ENCODE measurements at regions not wholly inside any gene's neighbourhood (a gene's known extent, or its start where the extent isn't known, plus 50 kb on each side); places are given as distances from the start of the nearest gene placed in this dataset.

DNA sequence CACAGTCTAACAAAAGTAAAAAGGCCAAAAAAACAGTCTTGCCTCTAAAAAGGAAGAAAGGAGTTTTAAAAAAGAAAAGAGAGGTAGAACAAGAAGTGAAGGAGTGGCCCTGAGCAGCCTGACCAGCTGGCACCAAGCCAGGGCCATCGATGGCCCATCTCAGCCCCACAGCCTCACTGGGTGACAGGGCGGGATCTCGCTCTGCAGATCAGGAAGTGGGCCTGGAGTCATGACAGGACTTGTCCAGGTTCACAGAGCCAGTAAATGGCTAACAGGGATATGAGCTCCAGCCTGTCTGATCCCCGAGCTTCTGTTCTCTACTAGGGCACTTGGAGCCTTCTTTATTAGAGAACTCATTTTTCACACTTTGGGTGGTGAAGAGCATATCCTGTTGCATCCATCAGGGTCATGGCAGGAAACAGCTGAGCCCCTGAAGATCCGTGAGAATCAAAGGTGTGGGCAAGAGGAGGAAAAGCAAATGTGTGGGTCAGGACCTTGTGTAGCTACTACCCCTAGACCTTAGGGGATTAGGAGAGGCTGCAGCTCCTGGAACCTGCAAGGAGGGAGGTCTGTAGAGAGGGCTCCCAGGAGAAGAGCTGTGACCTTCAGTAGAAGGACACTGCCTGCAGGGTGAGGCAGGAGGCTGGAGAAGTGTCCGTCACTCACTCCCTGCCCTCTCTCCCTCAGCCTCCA is 299.0 kb upstream of the MSX2 start:
- DNase-seq (ENCODE audit: low read depth in 2 of 2, low spot score in 1 of 2), result no peak

DNA sequence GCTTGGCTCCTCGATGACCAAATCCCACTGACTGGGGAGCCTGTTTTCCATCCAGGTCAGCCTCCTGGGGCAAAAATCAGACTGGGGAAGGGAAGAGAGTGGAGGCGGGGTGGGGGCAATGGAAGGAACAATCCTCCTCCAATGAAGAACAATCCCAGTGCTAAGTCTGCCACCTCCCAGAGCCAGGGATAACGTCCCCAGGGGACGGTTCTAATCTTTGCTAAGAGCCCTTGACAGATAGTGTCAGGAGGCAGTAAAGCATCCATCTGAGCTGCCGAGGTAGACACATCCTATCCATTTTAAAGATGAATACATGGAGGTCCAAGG is 298.5 kb upstream of the MSX2 start:
- DNase-seq (ENCODE audit: low read depth in 2 of 2, low spot score in 1 of 2), result no peak

DNA sequence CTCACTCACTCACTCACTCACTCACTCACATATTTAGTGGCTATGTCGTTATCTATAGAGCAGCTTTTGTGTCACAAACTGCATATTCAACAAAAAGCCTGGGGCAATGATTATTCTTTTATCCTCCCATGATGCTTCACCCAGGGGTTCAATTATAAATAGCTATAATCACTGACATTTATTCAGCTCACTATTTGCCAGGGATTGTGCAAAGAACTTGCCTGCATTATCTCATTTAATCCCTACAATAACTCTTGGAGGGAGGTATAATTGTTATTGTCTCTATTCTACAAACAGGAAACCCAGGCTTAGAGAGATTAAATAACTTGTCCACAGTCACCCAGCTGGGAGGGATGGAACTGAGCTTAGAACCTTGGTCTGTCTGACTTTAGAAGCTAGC is 298.0 kb upstream of the MSX2 start:
- DNase-seq (ENCODE audit: low read depth in 2 of 2, low spot score in 1 of 2), result no peak

DNA sequence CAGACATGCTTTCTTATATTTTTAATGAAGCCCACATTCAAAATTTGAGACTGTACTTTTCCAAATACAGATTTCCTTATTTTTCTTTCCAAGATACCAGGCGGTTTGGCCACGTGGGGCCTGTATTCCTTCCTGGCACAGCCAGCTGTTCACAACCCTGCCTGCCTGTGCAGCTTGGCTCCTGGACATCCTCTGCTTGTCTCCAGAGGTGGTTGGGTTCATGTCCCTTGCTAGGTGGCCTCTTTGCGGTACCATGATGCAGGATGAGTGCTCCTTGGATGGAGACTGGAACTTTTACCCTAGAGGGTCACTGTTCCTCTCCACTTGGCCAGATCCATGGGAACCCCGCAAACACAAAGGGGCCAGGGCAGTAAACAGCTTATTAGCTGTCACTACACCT is 297.5 kb upstream of the MSX2 start:
- DNase-seq (ENCODE audit: low read depth in 2 of 2, low spot score in 1 of 2), result no peak

GRCh38 chr5:174427304-174427703 is 297.1 kb upstream of the MSX2 start:
- DNase-seq (ENCODE audit: low read depth in 2 of 2, low spot score in 1 of 2), result no peak

GRCh38 chr5:174428895-174429294 is 295.5 kb upstream of the MSX2 start:
- DNase-seq (ENCODE audit: low read depth in 2 of 2, low spot score in 1 of 2), result no peak

DNA sequence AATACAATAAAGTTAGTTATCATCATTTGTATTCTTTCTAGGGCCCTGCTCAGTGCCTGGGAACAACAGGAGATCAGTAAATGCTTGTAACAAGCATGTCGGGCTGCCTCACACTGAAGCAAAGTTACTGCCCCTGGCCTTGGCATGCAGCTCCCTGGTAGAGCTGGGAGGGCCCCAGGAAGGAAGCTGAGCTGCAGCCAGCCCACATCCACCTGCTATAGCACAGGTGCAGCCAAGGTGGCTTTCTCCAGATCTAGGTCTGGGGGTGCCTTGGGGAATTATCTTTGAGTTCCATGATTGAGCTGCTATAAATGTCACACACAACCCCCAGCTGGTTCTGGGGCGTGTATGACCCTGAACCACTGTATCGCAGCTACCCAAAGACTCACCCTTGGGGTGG is 293.4 kb upstream of the MSX2 start:
- no peak for DNase-seq (ENCODE audit: low read depth in 2 of 2, low spot score in 1 of 2)

DNA sequence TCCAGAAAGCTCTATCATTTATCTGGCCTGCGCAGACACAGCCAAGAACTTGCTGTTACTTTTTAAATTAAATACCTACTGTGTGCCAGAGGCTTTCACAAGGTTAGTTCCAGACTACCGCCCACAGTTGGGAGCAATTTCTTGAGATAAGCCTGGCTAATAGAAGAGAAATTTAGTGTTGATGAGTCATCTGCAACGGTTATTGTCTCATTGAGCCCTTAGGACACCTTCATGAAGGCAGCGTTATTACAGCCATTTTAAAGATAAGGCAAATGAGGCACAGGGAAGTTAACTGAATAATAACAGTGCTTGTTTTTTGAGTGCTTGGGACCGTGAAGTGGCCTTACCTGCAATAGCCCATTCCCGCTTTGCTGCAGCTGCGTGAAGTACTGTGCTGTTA is 292.9 kb upstream of the MSX2 start:
- no peak for DNase-seq (ENCODE audit: low read depth in 2 of 2, low spot score in 1 of 2)

GRCh38 chr5:174433098-174433497 is 291.3 kb upstream of the MSX2 start:
- no peak for DNase-seq (ENCODE audit: low read depth in 2 of 2, low spot score in 1 of 2)

GRCh38 chr5:174436750-174437149 is 287.6 kb upstream of the MSX2 start:
- DNase-seq (ENCODE audit: low read depth in 2 of 2, low spot score in 1 of 2), result no peak

- no peak for DNase-seq (ENCODE audit: low read depth in 2 of 2, low spot score in 1 of 2)
Measured at GRCh38 chr5:174444479-174445188, 279.7 kb upstream of the MSX2 start.

GRCh38 chr5:174446446-174446845 is 277.9 kb upstream of the MSX2 start:
- DNase-seq (ENCODE audit: low read depth in 2 of 2, low spot score in 1 of 2), result no peak

DNA sequence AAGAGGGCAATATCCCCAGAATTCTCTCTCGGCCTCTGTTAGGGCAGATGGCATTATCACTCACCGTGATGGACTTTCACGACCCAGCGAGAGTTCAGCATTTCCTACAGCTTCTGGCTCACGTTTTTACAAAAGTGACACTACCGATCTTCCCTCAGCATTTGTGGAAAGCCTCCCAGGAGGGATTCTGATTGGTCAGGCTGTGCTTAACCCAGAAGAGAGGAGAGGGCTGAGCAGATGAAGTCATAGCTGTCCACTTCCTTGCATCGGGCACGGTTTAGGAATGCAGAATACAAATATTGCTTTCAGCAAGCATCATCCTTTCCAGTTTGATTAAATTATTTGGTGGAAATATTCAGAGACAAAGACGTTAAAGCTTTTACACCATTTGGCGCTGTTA is 277.4 kb upstream of the MSX2 start:
- DNase-seq (ENCODE audit: low read depth in 2 of 2, low spot score in 1 of 2), result no peak

DNA sequence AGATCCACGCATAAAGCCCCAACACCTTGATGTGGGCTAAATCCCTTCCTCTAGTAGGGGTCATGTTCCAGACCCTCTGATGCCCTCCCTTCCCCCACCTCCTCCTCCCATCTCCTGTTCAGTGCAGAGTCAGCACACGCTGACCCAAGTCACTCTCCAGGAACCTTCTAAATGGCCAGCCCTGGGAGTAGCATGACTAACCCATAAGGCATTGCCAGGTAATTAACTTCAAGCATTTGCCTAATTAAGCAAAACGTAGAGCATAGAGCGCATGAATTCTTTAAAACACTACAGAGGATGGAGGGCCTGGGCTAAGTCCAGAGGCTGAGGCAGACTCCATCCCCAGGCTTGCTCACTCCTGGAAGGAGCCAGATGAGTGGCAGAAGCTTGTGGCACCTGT is 276.3 kb upstream of the MSX2 start:
- DNase-seq (ENCODE audit: low read depth in 2 of 2, low spot score in 1 of 2), result no peak

- DNase-seq (ENCODE audit: low read depth in 2 of 2, low spot score in 1 of 2), result no peak
Measured at GRCh38 chr5:174448662-174449061, 275.7 kb upstream of the MSX2 start.

- no peak for DNase-seq (ENCODE audit: low read depth in 2 of 2, low spot score in 1 of 2)
Measured at GRCh38 chr5:174453690-174454089, 270.7 kb upstream of the MSX2 start.

DNA sequence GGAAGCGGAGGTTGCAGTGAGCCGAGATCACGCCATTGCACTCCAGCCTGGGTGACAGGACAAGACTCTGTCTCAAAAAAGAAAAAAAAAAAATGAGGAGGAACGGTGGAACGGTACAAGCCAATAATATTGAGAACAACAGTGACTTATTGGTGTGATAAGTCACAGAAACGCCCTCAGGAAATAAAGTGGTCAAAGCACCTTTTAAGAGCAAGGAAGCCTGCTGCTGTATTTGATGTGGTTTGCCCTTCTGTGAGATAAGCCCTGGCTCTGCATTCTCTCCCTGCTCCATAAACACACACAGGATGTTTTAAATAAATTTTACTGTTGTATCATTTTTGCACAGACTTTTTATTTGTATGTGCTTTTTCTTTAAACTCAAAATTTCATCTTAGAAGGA is 269.9 kb upstream of the MSX2 start:
- DNase-seq (ENCODE audit: low read depth in 2 of 2, low spot score in 1 of 2), result no peak

DNA sequence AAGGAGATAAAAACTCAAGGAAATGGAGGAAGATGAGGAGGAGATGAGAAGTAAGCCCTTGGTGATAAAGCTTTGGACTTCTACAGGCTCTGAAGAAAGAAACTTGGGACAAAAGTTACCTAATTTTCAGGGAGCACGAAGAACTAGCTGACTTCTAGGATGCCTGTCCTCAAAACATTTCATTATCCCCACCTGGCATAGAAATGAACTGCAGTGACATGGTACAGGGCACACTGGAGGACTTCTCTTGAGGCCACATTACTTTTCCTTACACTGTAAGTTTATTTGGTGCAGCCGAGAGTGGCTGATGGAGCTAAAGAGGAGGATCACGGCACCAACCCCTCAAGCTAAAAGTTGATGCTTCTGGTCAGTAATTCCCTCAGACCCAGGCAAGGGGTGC is 269.5 kb upstream of the MSX2 start:
- no peak for DNase-seq (ENCODE audit: low read depth in 2 of 2, low spot score in 1 of 2)

DNA sequence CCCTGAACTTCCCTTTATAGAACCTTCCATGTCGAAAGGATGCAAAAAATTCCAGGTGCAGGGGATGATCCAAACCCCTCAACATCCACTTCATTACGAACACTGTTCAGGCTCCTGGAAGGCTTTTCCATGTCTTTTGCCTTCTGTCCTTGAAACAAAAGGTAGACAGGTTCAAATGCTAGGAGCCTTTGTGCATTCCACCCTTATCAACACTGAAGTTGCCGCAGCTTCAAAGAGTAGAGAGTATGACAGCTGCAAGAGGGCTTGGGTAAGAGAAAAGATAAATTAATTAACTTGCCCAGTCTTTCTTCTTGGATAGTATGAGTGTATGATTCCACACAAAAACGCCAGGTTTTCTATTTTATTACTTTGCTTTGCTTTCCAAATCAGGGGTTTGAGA is 269.1 kb upstream of the MSX2 start:
- no peak for DNase-seq (ENCODE audit: low read depth in 2 of 2, low spot score in 1 of 2)

- no peak for DNase-seq (ENCODE audit: low read depth in 2 of 2, low spot score in 1 of 2)
Measured at GRCh38 chr5:174457141-174457678, 267.2 kb upstream of the MSX2 start.

DNA sequence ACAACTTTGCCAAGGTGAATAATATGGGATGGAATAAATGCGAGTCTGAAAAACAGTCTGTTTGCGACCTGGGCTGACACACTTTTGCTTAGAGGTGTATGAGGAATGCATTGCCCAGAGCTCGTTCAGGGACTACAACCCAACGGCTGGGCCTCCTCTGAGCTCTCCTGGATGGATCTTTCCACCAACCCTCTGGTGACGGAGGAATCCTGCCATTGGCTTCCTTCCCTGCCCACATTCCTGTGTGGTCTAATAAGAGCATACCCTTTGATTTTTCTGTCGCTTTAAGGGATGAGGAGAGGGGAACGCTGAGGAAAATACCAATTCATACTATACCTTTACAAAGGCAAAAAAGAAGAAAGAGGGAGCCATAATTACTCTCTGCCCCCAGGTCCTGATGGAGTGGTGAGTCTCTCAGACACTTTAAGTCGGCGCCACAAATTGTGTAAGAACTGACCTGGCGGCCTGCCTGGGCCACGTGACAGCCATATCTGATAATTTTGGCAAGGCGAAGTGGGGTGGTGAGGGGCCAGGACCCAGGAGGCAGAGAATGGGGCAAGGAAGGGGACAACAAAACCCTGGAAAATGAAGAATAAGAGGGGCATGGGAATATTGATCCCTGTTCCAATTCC is 265.2 kb upstream of the MSX2 start:
- DNase-seq (ENCODE audit: low read depth in 2 of 2, low spot score in 1 of 2), result no peak

GRCh38 chr5:174459832-174460448 is 264.4 kb upstream of the MSX2 start:
- no peak for DNase-seq (ENCODE audit: low read depth in 2 of 2, low spot score in 1 of 2)

Measured in stimulated activated CD8-positive, alpha-beta memory T cell treated with anti-CD3 and anti-CD28 coated beads, Interleukin-4, amount 100 ng/mL, for 1 hour (primary cell).